ENCODE measurements at regions not wholly inside any gene's neighbourhood (a gene's known extent, or its start where the extent isn't known, plus 50 kb on each side); places are given as distances from the start of the nearest gene placed in this dataset.

GRCh38 chr4:17218786-17219185, 293.1 kb downstream of the QDPR start:
- H3K27ac Mint-ChIP-seq = no peak overlapping the region
- H3K36me3 Mint-ChIP-seq (ENCODE audit: low read depth) = no peaks in the 10 kb centered on the region
- no peaks in the 10 kb centered on the region for H3K27me3 Mint-ChIP-seq
- H3K9me3 Mint-ChIP-seq = peaks cover 12% of the 10 kb centered on the region
- H3K4me3 Mint-ChIP-seq = no peak overlapping the region
- ATAC-seq (no peak), DNase-seq (no peak)
- H3K4me1 Mint-ChIP-seq = no peaks in the 10 kb centered on the region

- H3K9me3 Mint-ChIP-seq = peaks cover 11% of the 10 kb centered on the region
- no peak overlapping the region for H3K4me3 Mint-ChIP-seq
- no peak overlapping the region for H3K27ac Mint-ChIP-seq
- H3K36me3 Mint-ChIP-seq (ENCODE audit: low read depth) = no peaks in the 10 kb centered on the region
- H3K4me1 Mint-ChIP-seq = no peaks in the 10 kb centered on the region
- no peak for ATAC-seq
- DNase-seq = no peak
- H3K27me3 Mint-ChIP-seq = peaks cover 19% of the 10 kb centered on the region
Measured at GRCh38 chr4:17206829-17207801, 304.8 kb downstream of the QDPR start.

- Mint-ChIP-seq H3K4me3 (no peak overlapping the region), H3K4me1 (no peaks in the 10 kb centered on the region), H3K27ac (no peak overlapping the region), H3K9me3 (peaks cover 13% of the 10 kb centered on the region), H3K36me3 (ENCODE audit: low read depth) (no peaks in the 10 kb centered on the region), H3K27me3 (peaks cover 19% of the 10 kb centered on the region)
- no peak for DNase-seq
- ATAC-seq = no peak
Measured at GRCh38 chr4:17204908-17205307, 306.5 kb upstream of the LDB2 start.

- Mint-ChIP-seq H3K27me3 (peaks cover 22% of the 10 kb centered on the region), H3K27ac (no peak overlapping the region), H3K9me3 (peaks cover 18% of the 10 kb centered on the region), H3K4me3 (no peak overlapping the region), H3K4me1 (no peaks in the 10 kb centered on the region), H3K36me3 (ENCODE audit: low read depth) (no peaks in the 10 kb centered on the region)
- ATAC-seq (no peak), DNase-seq (no peak)
Measured at GRCh38 chr4:17203797-17204196, 305.4 kb upstream of the LDB2 start.

- H3K27me3 Mint-ChIP-seq = peaks cover 5% of the 10 kb centered on the region
- H3K4me1 Mint-ChIP-seq = no peaks in the 10 kb centered on the region
- peaks cover 12% of the 10 kb centered on the region for H3K9me3 Mint-ChIP-seq
- H3K27ac Mint-ChIP-seq = no peak overlapping the region
- no peaks in the 10 kb centered on the region for H3K36me3 Mint-ChIP-seq (ENCODE audit: low read depth)
- no peak for DNase-seq
- ATAC-seq = no peak
- no peak overlapping the region for H3K4me3 Mint-ChIP-seq
Measured at GRCh38 chr4:17197070-17197469, 298.6 kb upstream of the LDB2 start.

- H3K9me3 Mint-ChIP-seq = peaks cover 12% of the 10 kb centered on the region
- ATAC-seq (no peak), DNase-seq (no peak)
- no peaks in the 10 kb centered on the region for H3K36me3 Mint-ChIP-seq (ENCODE audit: low read depth)
- peaks cover 5% of the 10 kb centered on the region for H3K27me3 Mint-ChIP-seq
- no peaks in the 10 kb centered on the region for H3K4me1 Mint-ChIP-seq
- no peak overlapping the region for H3K4me3 Mint-ChIP-seq
- no peak overlapping the region for H3K27ac Mint-ChIP-seq
Measured at GRCh38 chr4:17195461-17196275, 297.2 kb upstream of the LDB2 start.

GRCh38 chr4:17194586-17194985, 296.1 kb upstream of the LDB2 start:
- ATAC-seq (no peak), DNase-seq (no peak)
- no peaks in the 10 kb centered on the region for H3K4me1 Mint-ChIP-seq
- no peaks in the 10 kb centered on the region for H3K27me3 Mint-ChIP-seq
- H3K27ac Mint-ChIP-seq = no peak overlapping the region
- H3K36me3 Mint-ChIP-seq (ENCODE audit: low read depth) = no peaks in the 10 kb centered on the region
- peaks cover 6% of the 10 kb centered on the region for H3K9me3 Mint-ChIP-seq
- no peak overlapping the region for H3K4me3 Mint-ChIP-seq

- Mint-ChIP-seq H3K9me3 (peaks cover 4% of the 10 kb centered on the region), H3K27ac (no peak overlapping the region), H3K27me3 (no peaks in the 10 kb centered on the region), H3K4me3 (no peak overlapping the region), H3K4me1 (no peaks in the 10 kb centered on the region), H3K36me3 (ENCODE audit: low read depth) (no peaks in the 10 kb centered on the region)
- DNase-seq (no peak), ATAC-seq (no peak)
Measured at GRCh38 chr4:17189759-17190158, 291.3 kb upstream of the LDB2 start.

- no peak overlapping the region for H3K4me3 Mint-ChIP-seq
- H3K9me3 Mint-ChIP-seq = peaks cover 4% of the 10 kb centered on the region
- ATAC-seq = no peak
- no peak overlapping the region for H3K27ac Mint-ChIP-seq
- H3K4me1 Mint-ChIP-seq = no peaks in the 10 kb centered on the region
- DNase-seq = no peak
- H3K36me3 Mint-ChIP-seq (ENCODE audit: low read depth) = no peaks in the 10 kb centered on the region
- H3K27me3 Mint-ChIP-seq = no peaks in the 10 kb centered on the region
Measured at GRCh38 chr4:17189401-17189720, 290.9 kb upstream of the LDB2 start.

- no peaks in the 10 kb centered on the region for H3K36me3 Mint-ChIP-seq (ENCODE audit: low read depth)
- no peak overlapping the region for H3K4me3 Mint-ChIP-seq
- H3K27me3 Mint-ChIP-seq = no peaks in the 10 kb centered on the region
- H3K4me1 Mint-ChIP-seq = no peaks in the 10 kb centered on the region
- H3K27ac Mint-ChIP-seq = no peak overlapping the region
- no peak for DNase-seq
- peaks cover 4% of the 10 kb centered on the region for H3K9me3 Mint-ChIP-seq
- no peak for ATAC-seq
Measured at GRCh38 chr4:17188547-17189400, 290.3 kb upstream of the LDB2 start.

GRCh38 chr4:17188125-17188524, 289.7 kb upstream of the LDB2 start:
- Mint-ChIP-seq H3K36me3 (ENCODE audit: low read depth) (no peaks in the 10 kb centered on the region), H3K27me3 (no peaks in the 10 kb centered on the region), H3K9me3 (peaks cover 4% of the 10 kb centered on the region), H3K27ac (no peak overlapping the region), H3K4me1 (no peaks in the 10 kb centered on the region), H3K4me3 (no peak overlapping the region)
- no peak for DNase-seq
- ATAC-seq = no peak

GRCh38 chr4:17187003-17187402, 288.6 kb upstream of the LDB2 start:
- Mint-ChIP-seq H3K4me3 (no peak overlapping the region), H3K27me3 (no peaks in the 10 kb centered on the region), H3K27ac (no peak overlapping the region), H3K36me3 (ENCODE audit: low read depth) (no peaks in the 10 kb centered on the region), H3K9me3 (no peaks in the 10 kb centered on the region), H3K4me1 (no peaks in the 10 kb centered on the region)
- no peak for ATAC-seq
- DNase-seq = no peak

GRCh38 chr4:17182888-17183287, 284.4 kb upstream of the LDB2 start:
- H3K27me3 Mint-ChIP-seq = no peaks in the 10 kb centered on the region
- no peaks in the 10 kb centered on the region for H3K4me1 Mint-ChIP-seq
- DNase-seq = no peak
- no peak overlapping the region for H3K27ac Mint-ChIP-seq
- H3K9me3 Mint-ChIP-seq = no peaks in the 10 kb centered on the region
- H3K4me3 Mint-ChIP-seq = no peak overlapping the region
- ATAC-seq = no peak
- no peaks in the 10 kb centered on the region for H3K36me3 Mint-ChIP-seq (ENCODE audit: low read depth)

- Mint-ChIP-seq H3K4me1 (no peaks in the 10 kb centered on the region), H3K4me3 (no peak overlapping the region), H3K9me3 (no peaks in the 10 kb centered on the region), H3K27me3 (no peaks in the 10 kb centered on the region), H3K36me3 (ENCODE audit: low read depth) (no peaks in the 10 kb centered on the region), H3K27ac (no peak overlapping the region)
- ATAC-seq (no peak), DNase-seq (no peak)
Measured at GRCh38 chr4:17174751-17175150, 276.3 kb upstream of the LDB2 start.
